Osteoblast (primary cell): ENCODE measurements at regions not wholly inside any gene's neighbourhood (a gene's known extent, or its start where the extent isn't known, plus 50 kb on each side); places are given as distances from the start of the nearest gene placed in this dataset.

ENCODE experiments used
- DNase-seq: peaks from one replicate; pipeline ENCODE4 v3.0.0; 2011; ENCODE audit warnings: low spot score, mixed read lengths; ENCODE audit not compliant: insufficient read length; ENCODE audit errors: missing footprints
- H2AFZ ChIP-seq: 2 replicates; pipeline ENCODE4 v1.6.0; 2011; ENCODE audit warnings: mild to moderate bottlenecking, low read length
- H3K27ac ChIP-seq: 2 replicates; pipeline ENCODE4 v1.5.1; 2011; ENCODE audit warnings: mild to moderate bottlenecking, low read depth, low read length, moderate library complexity
- H3K27me3 ChIP-seq: 2 replicates; pipeline ENCODE4 v1.6.0; 2012; ENCODE audit warnings: mild to moderate bottlenecking, control low read depth, inconsistent platforms, low read length, moderate library complexity; ENCODE audit not compliant: insufficient read depth
- H3K36me3 ChIP-seq: 2 replicates; pipeline ENCODE4 v1.5.1; 2011; ENCODE audit warnings: mild to moderate bottlenecking, low read length, control low read depth, moderate library complexity; ENCODE audit not compliant: insufficient read depth
- H3K4me1 ChIP-seq: 2 replicates; pipeline ENCODE4 v1.5.1; 2011; ENCODE audit warnings: mild to moderate bottlenecking, low read length, control low read depth, moderate library complexity; ENCODE audit not compliant: insufficient read depth
- H3K4me2 ChIP-seq: 2 replicates; pipeline ENCODE4 v1.6.0; 2011; ENCODE audit warnings: mild to moderate bottlenecking, low read length; ENCODE audit not compliant: insufficient read depth
- H3K4me3 ChIP-seq: fragments of 200-600 bp; sonication (generic); 3 replicates; pipeline ENCODE4 v1.5.1; 2012; ENCODE audit warnings: mild to moderate bottlenecking, low read length, inconsistent platforms; ENCODE audit not compliant: insufficient read depth
- H3K79me2 ChIP-seq: 2 replicates; pipeline ENCODE4 v1.6.0; 2012; ENCODE audit warnings: mild to moderate bottlenecking, low read length, control low read depth, inconsistent platforms; ENCODE audit not compliant: insufficient read depth
- H3K9me3 ChIP-seq: 2 replicates; pipeline ENCODE4 v1.5.1; 2011; ENCODE audit warnings: low read depth, low read length, control low read depth
- H4K20me1 ChIP-seq: 2 replicates; pipeline ENCODE4 v1.6.0; 2012; ENCODE audit warnings: mild to moderate bottlenecking, low read length, control low read depth; ENCODE audit not compliant: insufficient read depth
- TF ChIP-seq, protein P1 (sequence below): IDR thresholded peaks from 2 replicates; pipeline ENCODE4 v1.5.1; 2011; ENCODE audit warnings: mild to moderate bottlenecking, low read depth, low read length, moderate library complexity; ENCODE audit errors: extremely low read depth

DNA sequence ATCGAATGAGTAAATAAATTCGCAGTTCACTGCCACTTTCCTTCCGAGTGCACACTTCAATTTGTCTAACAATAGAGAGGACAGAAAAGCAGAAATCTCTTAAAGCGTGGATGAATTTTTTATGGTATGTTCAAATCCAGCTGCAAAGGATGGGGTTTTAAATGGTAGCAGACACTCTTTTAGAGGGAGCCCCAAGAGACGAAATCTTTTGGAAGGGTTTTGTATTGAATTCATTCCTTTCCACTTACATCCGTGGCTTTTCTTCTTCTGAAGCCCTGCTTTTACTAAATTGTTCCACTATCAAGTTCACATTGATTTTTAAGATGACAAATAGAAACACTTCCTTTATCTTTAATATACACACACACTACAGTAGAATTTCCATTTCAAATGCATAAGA, 680.7 kb downstream of the NR4A2 start:
- no peak for DNase-seq
- no peak overlapping the region for H3K4me3 ChIP-seq
- H3K79me2 ChIP-seq, result no peaks in the 10 kb centered on the region
- H3K27me3 ChIP-seq, result no peaks in the 10 kb centered on the region
- no peaks in the 10 kb centered on the region for H4K20me1 ChIP-seq
- H3K27ac ChIP-seq, result no peak overlapping the region
- H2AFZ ChIP-seq, result no peak overlapping the region
- H3K4me2 ChIP-seq, result no peak overlapping the region
- TF ChIP-seq, protein P1, sequence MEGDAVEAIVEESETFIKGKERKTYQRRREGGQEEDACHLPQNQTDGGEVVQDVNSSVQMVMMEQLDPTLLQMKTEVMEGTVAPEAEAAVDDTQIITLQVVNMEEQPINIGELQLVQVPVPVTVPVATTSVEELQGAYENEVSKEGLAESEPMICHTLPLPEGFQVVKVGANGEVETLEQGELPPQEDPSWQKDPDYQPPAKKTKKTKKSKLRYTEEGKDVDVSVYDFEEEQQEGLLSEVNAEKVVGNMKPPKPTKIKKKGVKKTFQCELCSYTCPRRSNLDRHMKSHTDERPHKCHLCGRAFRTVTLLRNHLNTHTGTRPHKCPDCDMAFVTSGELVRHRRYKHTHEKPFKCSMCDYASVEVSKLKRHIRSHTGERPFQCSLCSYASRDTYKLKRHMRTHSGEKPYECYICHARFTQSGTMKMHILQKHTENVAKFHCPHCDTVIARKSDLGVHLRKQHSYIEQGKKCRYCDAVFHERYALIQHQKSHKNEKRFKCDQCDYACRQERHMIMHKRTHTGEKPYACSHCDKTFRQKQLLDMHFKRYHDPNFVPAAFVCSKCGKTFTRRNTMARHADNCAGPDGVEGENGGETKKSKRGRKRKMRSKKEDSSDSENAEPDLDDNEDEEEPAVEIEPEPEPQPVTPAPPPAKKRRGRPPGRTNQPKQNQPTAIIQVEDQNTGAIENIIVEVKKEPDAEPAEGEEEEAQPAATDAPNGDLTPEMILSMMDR, result no peak
- H3K9me3 ChIP-seq, result peaks cover 2% of the 10 kb centered on the region
- H3K4me1 ChIP-seq, result no peaks in the 10 kb centered on the region
- no peaks in the 10 kb centered on the region for H3K36me3 ChIP-seq

DNA sequence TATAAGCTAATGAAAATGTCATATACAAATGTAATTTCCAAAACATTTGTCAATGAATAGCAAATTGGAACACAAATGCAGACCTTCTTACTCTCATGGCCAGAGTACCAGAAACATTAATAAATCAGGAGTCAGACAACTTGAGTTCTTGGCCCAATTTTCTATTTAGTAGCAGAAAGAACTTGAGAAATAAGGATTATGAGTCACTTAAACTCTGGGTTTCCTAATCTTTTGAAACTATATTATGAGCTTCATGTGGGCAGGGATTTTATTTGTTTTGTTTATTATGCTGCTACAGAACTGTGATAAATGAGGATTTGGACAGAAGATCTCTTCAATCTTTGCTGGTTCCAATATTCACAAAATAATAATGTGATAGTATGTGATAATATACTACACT, 686.7 kb downstream of the NR4A2 start:
- Histone ChIP-seq H3K36me3 (no peaks in the 10 kb centered on the region), H3K9me3 (no peaks in the 10 kb centered on the region)

DNA sequence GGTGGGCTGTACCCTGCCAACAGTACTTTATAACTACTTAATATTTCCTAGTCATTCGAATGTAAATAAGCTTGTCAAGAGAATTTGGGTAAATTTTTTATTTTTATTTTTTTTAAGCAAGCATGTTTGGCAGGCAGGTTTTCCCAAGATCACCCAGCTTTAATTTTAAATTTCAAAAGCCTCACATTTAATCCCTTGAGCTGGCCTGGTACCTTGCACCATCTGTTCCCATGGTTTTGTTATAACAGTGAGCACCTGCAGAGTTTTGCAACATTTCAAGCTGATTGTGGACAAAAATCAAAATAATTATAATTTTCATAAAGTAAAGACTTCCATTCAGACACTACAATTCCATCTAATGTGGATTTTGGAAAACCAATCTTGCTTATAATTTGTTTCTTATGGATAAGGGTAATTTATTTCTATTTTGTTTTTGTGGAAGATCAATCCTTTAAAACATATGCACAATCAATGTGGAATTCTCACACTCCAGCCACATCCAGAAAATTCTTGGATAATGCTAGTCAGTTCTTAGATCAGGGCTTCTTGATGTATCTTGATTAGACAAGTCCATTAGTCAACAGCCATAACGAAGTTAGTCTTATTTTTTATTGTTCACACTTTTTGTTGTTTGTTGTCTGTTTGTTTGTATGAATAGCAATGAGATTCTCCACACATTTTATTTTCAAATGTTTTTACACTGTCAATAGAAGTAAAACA, 689.3 kb downstream of the NR4A2 start:
- no peak for DNase-seq
- Histone ChIP-seq H3K4me1 (no peaks in the 10 kb centered on the region), H3K9me3 (no peaks in the 10 kb centered on the region), H3K4me2 (no peak overlapping the region), H3K79me2 (no peaks in the 10 kb centered on the region), H3K27ac (no peak overlapping the region), H4K20me1 (no peaks in the 10 kb centered on the region), H3K36me3 (no peaks in the 10 kb centered on the region), H2AFZ (no peak overlapping the region), H3K4me3 (no peak overlapping the region), H3K27me3 (no peaks in the 10 kb centered on the region)
- TF ChIP-seq, protein P1, result no peak

More for the DNA sequence above, 686.7 kb downstream of the NR4A2 start:
- Histone ChIP-seq H3K27ac (no peak overlapping the region), H3K27me3 (no peaks in the 10 kb centered on the region), H3K4me2 (no peak overlapping the region), H2AFZ (no peak overlapping the region), H3K4me1 (no peaks in the 10 kb centered on the region), H3K79me2 (no peaks in the 10 kb centered on the region), H3K4me3 (no peak overlapping the region), H4K20me1 (no peaks in the 10 kb centered on the region)
- no peak for DNase-seq
- TF ChIP-seq, protein P1, result no peak

DNA sequence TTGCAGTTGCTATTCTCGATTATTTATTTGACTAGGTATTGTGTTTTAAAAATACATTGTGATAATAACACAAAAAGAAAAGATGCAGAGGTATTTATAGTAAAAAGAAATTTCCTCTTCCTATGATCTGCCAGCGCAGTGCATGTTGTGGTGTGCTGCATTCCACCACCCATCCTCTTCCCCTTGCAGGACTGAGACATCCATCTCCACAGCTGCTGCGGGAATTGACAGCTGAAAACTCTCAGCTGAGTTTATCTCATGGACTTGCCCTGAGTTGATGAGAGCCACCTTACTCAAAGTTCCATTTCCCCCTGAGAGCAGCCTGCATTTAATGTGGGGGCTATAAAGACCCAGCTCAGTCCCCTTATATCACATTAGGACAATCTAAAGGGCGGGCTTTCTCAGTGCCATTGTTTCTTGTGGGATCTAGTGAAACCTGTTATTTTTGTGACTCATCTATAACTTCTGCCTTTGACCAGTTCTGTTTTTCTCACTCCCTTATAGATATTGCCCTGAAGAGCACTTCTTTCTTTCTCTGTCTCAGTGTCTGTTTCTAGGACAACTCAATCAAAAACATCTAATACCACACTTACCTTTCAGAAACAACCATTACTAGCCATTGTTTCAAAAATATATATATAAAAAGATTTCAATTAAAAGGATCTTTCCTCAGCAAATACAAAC, 698.5 kb downstream of the NR4A2 start:
- no peak for DNase-seq
- Histone ChIP-seq H2AFZ (no peak overlapping the region), H4K20me1 (no peaks in the 10 kb centered on the region), H3K79me2 (no peaks in the 10 kb centered on the region), H3K27ac (no peak overlapping the region), H3K36me3 (no peaks in the 10 kb centered on the region), H3K9me3 (peaks cover 2% of the 10 kb centered on the region), H3K27me3 (no peaks in the 10 kb centered on the region), H3K4me3 (no peak overlapping the region), H3K4me1 (no peaks in the 10 kb centered on the region), H3K4me2 (no peak overlapping the region)
- TF ChIP-seq, protein P1, result no peak
